SK-N-SH (cell line): ENCODE measurements at regions not wholly inside any gene's neighbourhood (a gene's known extent, or its start where the extent isn't known, plus 50 kb on each side); places are given as distances from the start of the nearest gene placed in this dataset.

Source experiments
- CTCF ChIP-seq: fragments of 200-600 bp; sonication (generic); IDR thresholded peaks from 2 replicates; pipeline ENCODE4 v1.6.1; 2017; ENCODE audit warnings: antibody characterized with exemption, mild to moderate bottlenecking, moderate library complexity
- EZH2phosphoT487 ChIP-seq: fragments of 200-600 bp; sonication (generic); IDR thresholded peaks from 2 replicates; pipeline ENCODE4 v1.6.1; 2017; ENCODE audit warnings: low read depth, mixed run types, mild to moderate bottlenecking, antibody characterized with exemption, moderate library complexity, borderline replicate concordance
- IRF3 ChIP-seq: fragments of 150-350 bp; IDR thresholded peaks from 2 replicates; pipeline ENCODE4 v1.6.1; 2016; ENCODE audit warnings: mild to moderate bottlenecking, low read depth, low read length
- JUND ChIP-seq: IDR thresholded peaks from 2 replicates; pipeline ENCODE4 v1.4.0; 2012
- PBX3 ChIP-seq: IDR thresholded peaks from 2 replicates; pipeline ENCODE4; 2012
- POLR2AphosphoS5 ChIP-seq: IDR thresholded peaks from 2 replicates; pipeline ENCODE4 v1.6.1; 2012; ENCODE audit warnings: low read depth, low read length
- TAF1 ChIP-seq: IDR thresholded peaks from 2 replicates; pipeline ENCODE4 v1.6.1; 2012; ENCODE audit warnings: low read depth, mild to moderate bottlenecking, low read length, moderate library complexity, borderline replicate concordance

- TF ChIP-seq CTCF (no peak), TAF1 (no peak), JUND (no peak), EZH2phosphoT487 (no peak), POLR2AphosphoS5 (no peak), PBX3 (no peak), IRF3 (no peak)
Observed at GRCh38 chr2:239879423-239880084, 145.6 kb downstream of the NDUFA10 start.
